DLD1 (cell line): ENCODE measurements at regions not wholly inside any gene's neighbourhood (a gene's known extent, or its start where the extent isn't known, plus 50 kb on each side); places are given as distances from the start of the nearest gene placed in this dataset.
"Not testable (repeated sequence)": the region's sequence is repeated elsewhere in the genome, so short reads cannot be mapped to it uniquely, and the experiment has no call there.

Source experiments
- in situ Hi-C: cut with HindIII; loops from 2 replicates; pipeline ENCODE4 v1.10.0; 2017; ENCODE audit warnings: low sequenced_read_pairs

GRCh38 chr5:87661784-87662566 is 249.2 kb upstream of the CCNH start:
- in situ Hi-C loops, result no loop called here

GRCh38 chr5:87653242-87653641 is 240.5 kb upstream of the CCNH start:
- in situ Hi-C loops, result no loop called here

- in situ Hi-C loops, result no loop called here
Measured at GRCh38 chr5:87650284-87650683, 237.6 kb upstream of the CCNH start.

GRCh38 chr5:87649455-87649854 is 236.7 kb upstream of the CCNH start:
- in situ Hi-C loops, result no loop called here

GRCh38 chr5:87645224-87645623 is 232.5 kb upstream of the CCNH start:
- in situ Hi-C loops, result no loop called here

- in situ Hi-C loops, result no loop called here
Measured at GRCh38 chr5:87640902-87641301, 228.2 kb upstream of the CCNH start.

GRCh38 chr5:87627363-87627762 is 214.6 kb upstream of the CCNH start:
- in situ Hi-C loops, result no loop called here

- in situ Hi-C loops, result no loop called here
Measured at GRCh38 chr5:87608385-87608784, 195.7 kb upstream of the CCNH start.

GRCh38 chr5:87605663-87606062 is 192.9 kb upstream of the CCNH start:
- in situ Hi-C loops, result no loop called here

GRCh38 chr5:87599778-87600177 is 187.0 kb upstream of the CCNH start:
- in situ Hi-C loops, result no loop called here

GRCh38 chr5:87598460-87598859 is 185.7 kb upstream of the CCNH start:
- in situ Hi-C loops, result no loop called here

- in situ Hi-C loops, result no loop called here
Measured at GRCh38 chr5:87594566-87594965, 181.8 kb upstream of the CCNH start.

GRCh38 chr5:87589587-87589986 is 176.9 kb upstream of the CCNH start:
- in situ Hi-C loops, result no loop called here

GRCh38 chr5:87588316-87588715 is 175.6 kb upstream of the CCNH start:
- in situ Hi-C loops, result no loop called here

GRCh38 chr5:87583704-87584103 is 171.0 kb upstream of the CCNH start:
- in situ Hi-C loops, result not testable (repeated sequence)

- in situ Hi-C loops, result no loop called here
Measured at GRCh38 chr5:87582149-87582548, 169.4 kb upstream of the CCNH start.

GRCh38 chr5:87581661-87582060 is 168.9 kb upstream of the CCNH start:
- in situ Hi-C loops, result no loop called here

- in situ Hi-C loops, result no loop called here
Measured at GRCh38 chr5:87579678-87580077, 166.9 kb upstream of the CCNH start.

- in situ Hi-C loops, result no loop called here
Measured at GRCh38 chr5:87576867-87577266, 164.1 kb upstream of the CCNH start.

GRCh38 chr5:87576306-87576705 is 163.6 kb upstream of the CCNH start:
- in situ Hi-C loops, result not testable (repeated sequence)

GRCh38 chr5:87574106-87574505 is 161.4 kb upstream of the CCNH start:
- in situ Hi-C loops, result no loop called here

- in situ Hi-C loops, result no loop called here
Measured at GRCh38 chr5:87572611-87573010, 159.9 kb upstream of the CCNH start.

GRCh38 chr5:87572090-87572489 is 159.4 kb upstream of the CCNH start:
- in situ Hi-C loops, result no loop called here
